ENCODE measurements at regions not wholly inside any gene's neighbourhood (a gene's known extent, or its start where the extent isn't known, plus 50 kb on each side); places are given as distances from the start of the nearest gene placed in this dataset.

DNA sequence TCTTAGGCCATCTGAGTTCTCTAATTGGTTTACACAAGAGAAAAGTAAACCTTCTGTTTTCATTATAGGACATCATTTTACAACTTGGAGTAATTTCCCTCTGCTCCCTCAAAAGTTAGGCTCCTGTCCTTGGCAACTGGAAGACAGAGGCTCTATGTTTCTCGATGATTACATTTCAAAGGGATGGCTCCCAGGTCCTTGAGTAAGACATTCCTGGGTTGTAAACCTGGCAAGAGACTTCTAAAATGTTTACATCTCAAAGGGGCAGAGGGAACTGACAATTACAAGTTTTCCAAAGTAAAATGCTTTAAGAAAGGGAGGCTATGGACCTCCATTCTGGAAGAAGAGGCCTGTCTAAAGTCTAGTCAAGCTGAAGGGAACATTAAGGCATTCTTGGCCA, 268.3 kb upstream of the REG3G start:
- ChIA-PET CTCF (no interaction called here), POLR2A (ENCODE audit: unreplicated experiment) (no interaction called here)
- H3K79me1 ChIP-seq (ENCODE audit: low read depth in 1 of 2, low read length in 2 of 2), result no peaks in the 10 kb centered on the region
- H3K23ac ChIP-seq (ENCODE audit: low read depth, low read length), result no peak overlapping the region
- no peaks in the 10 kb centered on the region for H3K4me1 ChIP-seq (ENCODE audit: control insufficient read depth, insufficient read depth, low read length)
- no peak overlapping the region for H4K8ac ChIP-seq (ENCODE audit: low read depth in 2 of 2, low read length in 2 of 2)
- DNase-seq (no peak), ATAC-seq (ENCODE audit: low read depth) (no peak)
- no peak overlapping the region for H2AFZ ChIP-seq (replicated peaks; ENCODE audit: low read length, poor library complexity)
- H4K5ac ChIP-seq (ENCODE audit: low read depth, low read length), result no peak overlapping the region
- no peak overlapping the region for H2BK120ac ChIP-seq (ENCODE audit: low read depth, low read length)
- H2BK20ac ChIP-seq (ENCODE audit: low read depth, low read length), result no peak overlapping the region
- H2BK5ac ChIP-seq (ENCODE audit: low read depth, low read length, poor library complexity, severe bottlenecking), result no peak overlapping the region
- no peak overlapping the region for H3K4me2 ChIP-seq (ENCODE audit: low read depth, low read length)
- peaks cover 6% of the 10 kb centered on the region for H3K9me3 ChIP-seq (ENCODE audit: control insufficient read depth, insufficient read depth, low read length)
- H3K36me3 ChIP-seq (ENCODE audit: control insufficient read depth, insufficient read depth, low read length), result no peaks in the 10 kb centered on the region
- in situ Hi-C loops (cut with MboI; ENCODE audit: low sequenced_read_pairs) (no loop called here), dilution Hi-C loops (cut with HindIII; ENCODE audit: low sequenced_read_pairs, unreplicated experiment) (no loop called here), intact Hi-C loops (cut with micrococcal nuclease) (no loop called here)
- no peak overlapping the region for H3K56ac ChIP-seq (ENCODE audit: extremely low read depth, insufficient read depth, low read length)
- no peak for TF ChIP-seq RCOR1 (IDR thresholded peaks at IDR 0.05; ENCODE audit: insufficient replicate concordance, low read length)
- no peak for TF ChIP-seq MAZ (IDR thresholded peaks at IDR 0.05; ENCODE audit: borderline replicate concordance, low read depth, low read length)
- no peak for TF ChIP-seq MXI1 (IDR thresholded peaks at IDR 0.05; ENCODE audit: borderline replicate concordance, low read depth, low read length)
- no peak for TF ChIP-seq NFE2L2 (IDR thresholded peaks at IDR 0.05; ENCODE audit: low read depth, low read length)
- no peak for TF ChIP-seq CEBPB (IDR thresholded peaks at IDR 0.05; ENCODE audit: low read depth, low read length)
- no peak for TF ChIP-seq SMC3 (IDR thresholded peaks at IDR 0.05; ENCODE audit: low read depth, low read length)
- TF ChIP-seq, protein P1, sequence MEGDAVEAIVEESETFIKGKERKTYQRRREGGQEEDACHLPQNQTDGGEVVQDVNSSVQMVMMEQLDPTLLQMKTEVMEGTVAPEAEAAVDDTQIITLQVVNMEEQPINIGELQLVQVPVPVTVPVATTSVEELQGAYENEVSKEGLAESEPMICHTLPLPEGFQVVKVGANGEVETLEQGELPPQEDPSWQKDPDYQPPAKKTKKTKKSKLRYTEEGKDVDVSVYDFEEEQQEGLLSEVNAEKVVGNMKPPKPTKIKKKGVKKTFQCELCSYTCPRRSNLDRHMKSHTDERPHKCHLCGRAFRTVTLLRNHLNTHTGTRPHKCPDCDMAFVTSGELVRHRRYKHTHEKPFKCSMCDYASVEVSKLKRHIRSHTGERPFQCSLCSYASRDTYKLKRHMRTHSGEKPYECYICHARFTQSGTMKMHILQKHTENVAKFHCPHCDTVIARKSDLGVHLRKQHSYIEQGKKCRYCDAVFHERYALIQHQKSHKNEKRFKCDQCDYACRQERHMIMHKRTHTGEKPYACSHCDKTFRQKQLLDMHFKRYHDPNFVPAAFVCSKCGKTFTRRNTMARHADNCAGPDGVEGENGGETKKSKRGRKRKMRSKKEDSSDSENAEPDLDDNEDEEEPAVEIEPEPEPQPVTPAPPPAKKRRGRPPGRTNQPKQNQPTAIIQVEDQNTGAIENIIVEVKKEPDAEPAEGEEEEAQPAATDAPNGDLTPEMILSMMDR (conservative IDR thresholded peaks at IDR 0.05; ENCODE audit: low read depth, low read length), result no peak
- no peak for TF ChIP-seq RAD21 (IDR thresholded peaks at IDR 0.05; ENCODE audit: low read length)
- TF ChIP-seq BHLHE40 (IDR thresholded peaks at IDR 0.05; ENCODE audit: low read depth, low read length), result no peak
- no peak for TF ChIP-seq CHD1 (IDR thresholded peaks at IDR 0.05; ENCODE audit: low read depth, low read length)
- no peak overlapping the region for H2AK5ac ChIP-seq (ENCODE audit: low read depth, low read length)
- no CpG with 5 or more reads among the region's 1 CpG for WGBS, 2 experiments (ENCODE audit: extremely low coverage in 2 of 2, insufficient read length in 1 of 2)
- H3K14ac ChIP-seq (replicated peaks; ENCODE audit: low read depth, low read length), result no peak overlapping the region
- H4K91ac ChIP-seq (ENCODE audit: insufficient read depth, low read depth, low read length), result no peak overlapping the region
- no peaks in the 10 kb centered on the region for H3K9me1 ChIP-seq (ENCODE audit: insufficient read depth, low read length)
- no peak overlapping the region for H3K27ac ChIP-seq (ENCODE audit: insufficient read depth, low read length)
- no peak overlapping the region for H3K4me3 ChIP-seq (ENCODE audit: insufficient read depth, low read depth, low read length)
- H3K4ac ChIP-seq (ENCODE audit: low read depth, low read length), result no peak overlapping the region
- no peak overlapping the region for H3K9ac ChIP-seq (ENCODE audit: low read depth, low read length)
- no peak overlapping the region for H2AK9ac ChIP-seq (replicated peaks; ENCODE audit: low read depth, low read length, poor library complexity)
- no peak overlapping the region for H2BK15ac ChIP-seq (ENCODE audit: low read depth, low read length)
- BruUV-seq (replicated peaks), result no TSS peak
- H4K20me1 ChIP-seq (ENCODE audit: insufficient read depth, low read length), result no peaks in the 10 kb centered on the region
- no peaks in the 10 kb centered on the region for H3K27me3 ChIP-seq (ENCODE audit: control insufficient read depth, insufficient read depth, low read length)
- H3K18ac ChIP-seq (ENCODE audit: low read depth, low read length), result no peak overlapping the region

All from IMR-90 (cell line).